HUES48 (cell line): ENCODE measurements at regions not wholly inside any gene's neighbourhood (a gene's known extent, or its start where the extent isn't known, plus 50 kb on each side); places are given as distances from the start of the nearest gene placed in this dataset.

Experiments
- H3K27ac ChIP-seq: one replicate; pipeline ENCODE4 v1.7.0; 2013; ENCODE audit warnings: low read depth, low read length, inconsistent platforms
- H3K27me3 ChIP-seq: 2 replicates; pipeline ENCODE4 v1.6.1; 2013; ENCODE audit warnings: mild to moderate bottlenecking, low read length; ENCODE audit not compliant: control insufficient read depth, insufficient read depth
- H3K36me3 ChIP-seq: 2 replicates; pipeline ENCODE4 v1.6.1; 2013; ENCODE audit warnings: low read length; ENCODE audit not compliant: control insufficient read depth, insufficient read depth
- H3K4me1 ChIP-seq: 2 replicates; pipeline ENCODE4 v1.6.1; 2013; ENCODE audit warnings: mild to moderate bottlenecking, low read length; ENCODE audit not compliant: control insufficient read depth, insufficient read depth
- H3K4me3 ChIP-seq: 2 replicates; pipeline ENCODE4 v1.5.1; 2013; ENCODE audit warnings: mild to moderate bottlenecking, low read depth, low read length
- H3K9ac ChIP-seq: 2 replicates; pipeline ENCODE4 v1.6.1; 2013; ENCODE audit warnings: mild to moderate bottlenecking, low read depth, low read length, moderate library complexity
- H3K9me3 ChIP-seq: 2 replicates; pipeline ENCODE4 v1.6.1; 2013; ENCODE audit warnings: low read length; ENCODE audit not compliant: control insufficient read depth, insufficient read depth

DNA sequence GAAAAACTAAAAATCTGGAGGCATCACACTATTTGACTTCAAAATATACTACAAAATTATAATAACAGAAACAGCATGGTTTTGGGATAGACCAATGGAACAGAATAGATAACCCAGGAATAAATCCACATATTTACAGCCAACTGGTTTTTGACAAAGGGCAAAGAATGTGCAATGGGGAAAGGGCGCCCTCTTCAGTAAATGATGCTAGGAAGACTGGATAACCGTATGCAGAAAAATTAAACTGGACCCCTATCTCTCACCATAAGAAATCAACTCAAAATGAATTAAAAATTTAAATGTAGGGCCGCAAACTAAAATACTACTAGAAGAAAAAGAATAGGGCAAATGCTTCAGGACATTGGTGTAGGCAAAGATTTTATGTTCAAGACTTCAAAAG, 440.5 kb upstream of the SGCG start:
- Histone ChIP-seq H3K9me3 (no peaks in the 10 kb centered on the region), H3K36me3 (no peaks in the 10 kb centered on the region), H3K4me1 (no peaks in the 10 kb centered on the region), H3K4me3 (no peak overlapping the region), H3K27me3 (no peaks in the 10 kb centered on the region), H3K27ac (no peak overlapping the region), H3K9ac (no peak overlapping the region)

DNA sequence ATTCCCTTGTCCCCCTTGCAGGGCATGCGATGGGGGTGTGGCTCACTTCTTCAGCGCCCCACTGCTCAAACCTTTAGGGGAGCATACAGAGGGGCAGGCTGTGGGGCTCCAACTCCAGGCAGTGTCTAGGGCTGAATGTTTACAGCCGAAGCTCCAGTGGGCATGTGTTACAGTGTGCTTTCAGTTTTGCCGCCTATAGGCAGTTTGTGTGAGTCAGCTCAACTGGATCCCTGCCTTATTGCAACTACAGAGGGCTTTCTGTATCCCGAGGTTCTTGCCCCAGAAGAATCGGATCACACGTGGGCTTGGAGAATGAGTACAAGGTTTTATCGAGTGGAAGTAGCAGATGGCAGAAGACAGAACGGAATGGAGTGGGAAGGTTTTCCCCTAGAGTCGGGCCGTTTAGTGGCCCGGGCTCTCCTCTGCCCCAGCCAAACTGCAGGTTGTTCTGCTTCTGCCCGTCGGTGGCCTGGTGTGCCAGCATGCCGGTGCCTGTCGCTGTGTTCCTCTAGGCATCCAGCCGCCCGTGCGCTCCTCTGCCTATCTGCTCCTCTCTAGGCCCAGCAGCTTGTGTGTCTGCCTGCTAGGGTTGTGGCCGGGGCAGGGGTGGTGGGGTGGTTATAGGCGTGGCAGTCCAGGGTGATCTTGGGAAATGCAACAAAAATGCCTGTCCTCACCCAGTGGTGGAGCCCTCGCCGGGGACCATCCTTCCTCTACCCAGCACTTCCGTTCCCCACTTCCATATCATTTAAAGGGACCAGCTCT, 435.9 kb upstream of the SGCG start:
- Histone ChIP-seq H3K9me3 (no peaks in the 10 kb centered on the region), H3K9ac (no peak overlapping the region), H3K27ac (no peak overlapping the region), H3K27me3 (no peaks in the 10 kb centered on the region), H3K4me3 (no peak overlapping the region), H3K36me3 (no peaks in the 10 kb centered on the region), H3K4me1 (no peaks in the 10 kb centered on the region)

DNA sequence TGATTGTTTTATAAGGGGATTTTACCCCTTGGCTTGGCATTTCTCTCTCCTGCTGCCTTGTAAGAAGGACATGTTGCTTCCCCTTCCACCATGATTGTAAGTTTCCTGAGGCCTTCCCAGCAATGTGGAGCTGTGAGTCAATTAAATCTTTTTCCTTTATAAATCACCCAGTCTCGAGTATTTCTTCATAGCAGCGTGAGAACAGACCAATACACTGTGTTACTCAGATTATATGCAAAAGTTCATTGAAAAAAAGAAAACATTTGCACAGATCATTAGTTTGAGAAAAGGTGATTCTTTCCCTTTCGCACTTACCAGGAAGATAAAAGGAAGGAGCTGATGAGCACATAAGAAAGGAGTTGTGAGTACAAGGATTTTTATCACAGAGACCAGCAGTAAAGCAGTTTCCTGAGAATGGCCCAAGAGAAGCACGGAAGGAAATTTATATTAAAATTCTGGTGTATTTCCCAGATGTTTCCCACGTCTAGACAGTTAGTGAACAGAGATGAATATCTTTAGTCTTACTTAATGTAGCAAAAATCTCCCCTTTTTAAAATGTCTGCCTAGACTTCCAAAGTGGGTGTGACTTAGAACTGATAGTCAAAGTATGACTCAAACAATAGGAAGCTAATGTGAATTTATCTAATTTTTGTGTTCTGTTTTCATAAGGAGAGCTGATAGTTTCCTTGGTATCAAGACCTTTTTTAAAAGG, 431.8 kb upstream of the SGCG start:
- H3K27me3 ChIP-seq, result no peaks in the 10 kb centered on the region
- H3K9me3 ChIP-seq, result peaks cover 3% of the 10 kb centered on the region
- H3K4me1 ChIP-seq, result no peaks in the 10 kb centered on the region
- no peaks in the 10 kb centered on the region for H3K36me3 ChIP-seq
- H3K9ac ChIP-seq, result no peak overlapping the region
- no peak overlapping the region for H3K4me3 ChIP-seq
- no peak overlapping the region for H3K27ac ChIP-seq

GRCh38 chr13:22749626-22750025, 431.2 kb upstream of the SGCG start:
- H3K36me3 ChIP-seq, result no peaks in the 10 kb centered on the region
- peaks cover 3% of the 10 kb centered on the region for H3K9me3 ChIP-seq
- H3K27ac ChIP-seq, result no peak overlapping the region
- no peaks in the 10 kb centered on the region for H3K27me3 ChIP-seq
- H3K9ac ChIP-seq, result no peak overlapping the region
- no peak overlapping the region for H3K4me3 ChIP-seq
- H3K4me1 ChIP-seq, result no peaks in the 10 kb centered on the region

DNA sequence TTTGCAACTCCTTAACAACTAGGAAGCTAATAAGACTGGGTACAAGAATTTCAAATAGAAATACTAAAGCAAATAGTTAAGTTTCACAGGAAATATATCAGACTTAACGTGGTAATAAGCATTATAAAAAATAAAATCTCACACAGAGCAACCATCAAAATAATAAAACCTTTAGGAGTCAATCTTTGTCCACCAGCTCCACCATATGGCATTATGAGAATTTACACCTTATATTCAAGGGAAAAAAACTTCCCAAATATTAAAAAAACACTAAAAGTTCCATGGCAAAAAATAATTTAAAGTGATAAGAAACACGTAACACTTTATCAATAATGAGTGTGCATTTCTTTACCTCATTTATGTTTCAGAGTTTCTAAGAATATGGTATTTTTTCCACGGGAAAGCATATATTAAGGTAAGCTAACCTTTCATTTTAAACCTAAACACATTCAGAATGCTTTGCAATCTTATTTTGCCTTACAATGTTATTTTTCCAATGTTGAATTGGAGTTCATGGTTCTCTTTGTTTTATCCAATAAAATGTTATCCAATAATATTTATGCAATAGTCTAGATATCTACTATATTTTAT, 423.2 kb upstream of the SGCG start:
- Histone ChIP-seq H3K27ac (no peak overlapping the region), H3K9ac (no peak overlapping the region), H3K9me3 (peaks cover 3% of the 10 kb centered on the region), H3K36me3 (no peaks in the 10 kb centered on the region), H3K27me3 (no peaks in the 10 kb centered on the region), H3K4me3 (no peak overlapping the region), H3K4me1 (peaks cover 13% of the 10 kb centered on the region)

- no peak overlapping the region; the same call in 1 of the 2 replicates for H3K4me3 ChIP-seq
- H3K9ac ChIP-seq, result no peak overlapping the region
- H3K4me1 ChIP-seq, result peaks cover 13% of the 10 kb centered on the region
- no peaks in the 10 kb centered on the region for H3K36me3 ChIP-seq
- peaks cover 3% of the 10 kb centered on the region for H3K9me3 ChIP-seq
- no peaks in the 10 kb centered on the region for H3K27me3 ChIP-seq
- no peak overlapping the region for H3K27ac ChIP-seq
Observed at GRCh38 chr13:22758245-22758644, 422.5 kb upstream of the SGCG start.

- H3K27ac ChIP-seq, result no peak overlapping the region
- H3K9ac ChIP-seq, result no peak overlapping the region
- no peaks in the 10 kb centered on the region for H3K9me3 ChIP-seq
- no peaks in the 10 kb centered on the region for H3K27me3 ChIP-seq
- H3K36me3 ChIP-seq, result no peaks in the 10 kb centered on the region
- H3K4me1 ChIP-seq, result peaks cover 13% of the 10 kb centered on the region
- H3K4me3 ChIP-seq, result no peak overlapping the region
Observed at GRCh38 chr13:22761709-22762108, 419.1 kb upstream of the SGCG start.

GRCh38 chr13:22765547-22765946, 415.2 kb upstream of the SGCG start:
- Histone ChIP-seq H3K27me3 (no peaks in the 10 kb centered on the region), H3K4me3 (no peak overlapping the region), H3K36me3 (no peaks in the 10 kb centered on the region), H3K27ac (no peak overlapping the region), H3K9me3 (no peaks in the 10 kb centered on the region), H3K4me1 (no peaks in the 10 kb centered on the region), H3K9ac (no peak overlapping the region)

DNA sequence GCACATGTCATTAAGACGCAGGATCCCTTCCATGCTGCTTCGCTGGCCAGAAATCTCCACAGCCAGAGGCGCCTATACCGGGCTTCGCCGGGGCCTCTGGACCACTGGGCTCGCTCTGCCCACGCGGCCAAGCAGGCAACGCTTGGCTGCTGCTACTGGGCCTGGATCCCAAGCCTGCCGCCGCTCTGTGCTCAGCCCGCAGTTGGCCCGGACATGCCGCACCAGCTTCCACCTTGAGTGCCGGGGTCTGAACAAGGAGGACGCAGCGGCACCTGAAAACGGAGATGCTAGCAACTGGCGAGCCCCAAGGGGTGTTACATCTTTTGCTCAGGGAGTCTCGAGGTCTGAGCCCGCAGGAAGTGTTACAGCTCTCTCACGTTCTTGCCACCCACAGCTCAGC, 409.9 kb upstream of the SGCG start:
- H3K4me1 ChIP-seq, result no peaks in the 10 kb centered on the region
- no peaks in the 10 kb centered on the region for H3K36me3 ChIP-seq
- no peaks in the 10 kb centered on the region for H3K9me3 ChIP-seq
- no peaks in the 10 kb centered on the region for H3K27me3 ChIP-seq
- H3K9ac ChIP-seq, result no peak overlapping the region
- no peak overlapping the region for H3K4me3 ChIP-seq
- H3K27ac ChIP-seq, result no peak overlapping the region

DNA sequence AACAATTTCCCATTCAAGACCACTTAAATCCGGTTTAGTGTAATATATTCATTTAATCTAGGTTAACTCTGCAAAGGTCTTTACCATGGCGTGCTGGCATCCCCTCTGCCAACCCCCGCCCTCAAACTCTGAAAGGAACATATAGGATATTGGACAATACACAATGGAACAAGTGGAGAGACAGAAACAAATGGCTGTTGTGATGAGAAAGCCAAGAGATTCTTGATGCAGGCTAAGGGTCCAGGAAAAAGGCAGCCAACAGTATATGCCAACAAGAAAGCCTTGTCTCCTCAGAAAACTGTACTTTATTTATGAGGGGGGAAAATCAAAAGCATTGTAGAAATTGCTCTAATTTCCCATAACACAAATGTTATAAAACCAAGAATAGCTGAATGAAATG, 407.3 kb upstream of the SGCG start:
- no peaks in the 10 kb centered on the region for H3K9me3 ChIP-seq
- H3K27ac ChIP-seq, result no peak overlapping the region
- H3K36me3 ChIP-seq, result no peaks in the 10 kb centered on the region
- no peak overlapping the region for H3K9ac ChIP-seq
- no peaks in the 10 kb centered on the region for H3K27me3 ChIP-seq
- H3K4me1 ChIP-seq, result no peaks in the 10 kb centered on the region
- H3K4me3 ChIP-seq, result no peak overlapping the region
